HL-60 (cell line): ENCODE measurements at regions not wholly inside any gene's neighbourhood (a gene's known extent, or its start where the extent isn't known, plus 50 kb on each side); places are given as distances from the start of the nearest gene placed in this dataset.
A peak's percentile ranks its signal among the peaks of the same experiment; 100 is the strongest.

Experiments
- DNase-seq, 2 experiments: peaks; one replicate each; pipeline ENCODE4 v3.0.0-alpha.2; 2010 to 2020; ENCODE audit warnings: low read depth in 1 of 2, low spot score in 1 of 2
- H3K27ac ChIP-seq: fragments of 250-450 bp; sonication (Bioruptor Pico); replicated peaks from 2 replicates; pipeline ENCODE4 v1.5.1; 2020; ENCODE audit warnings: mild to moderate bottlenecking, moderate library complexity
- H3K27me3 ChIP-seq: fragments of 250-450 bp; sonication (Bioruptor Pico); 2 replicates; pipeline ENCODE4 v1.5.1; 2021; ENCODE audit warnings: mild to moderate bottlenecking, moderate library complexity; ENCODE audit not compliant: insufficient read depth, poor library complexity, severe bottlenecking
- H3K4me3 ChIP-seq: replicated peaks from 2 replicates; pipeline ENCODE4 v1.5.1; 2011; ENCODE audit warnings: mild to moderate bottlenecking, control low read depth, low read length; ENCODE audit not compliant: insufficient read depth
- GABPA ChIP-seq: IDR thresholded peaks from 2 replicates; pipeline ENCODE4 v1.6.1; 2012; ENCODE audit warnings: low read depth
- POLR2AphosphoS5 ChIP-seq: IDR thresholded peaks from 2 replicates; pipeline ENCODE4 v1.6.1; 2012; ENCODE audit warnings: low read depth
- REST ChIP-seq: IDR thresholded peaks from 2 replicates; pipeline ENCODE4 v1.6.1; 2012; ENCODE audit warnings: low read depth; ENCODE audit not compliant: insufficient replicate concordance
- SPI1 ChIP-seq: IDR thresholded peaks from 2 replicates; pipeline ENCODE4 v1.6.1; 2012; ENCODE audit warnings: low read depth, mild to moderate bottlenecking, borderline replicate concordance
- TF ChIP-seq, protein P1 (sequence below): IDR thresholded peaks from one replicate; pipeline ENCODE4 v1.5.1; 2011; ENCODE audit warnings: low read length, control low read depth, inconsistent platforms; ENCODE audit not compliant: insufficient read depth

- peak overlapping the region; percentile 36 for H3K27ac ChIP-seq
- peak; percentile 17 to 80 for DNase-seq
Measured at GRCh38 chr17:13931800-13932460, 137.4 kb upstream of the COX10 start.

GRCh38 chr17:13933441-13934276, 135.6 kb upstream of the COX10 start:
- Histone ChIP-seq H3K27ac (no peak overlapping the region), H3K4me3 (no peak overlapping the region), H3K27me3 (no peaks in the 10 kb centered on the region)
- TF ChIP-seq SPI1 = no peak
- TF ChIP-seq POLR2AphosphoS5 = no peak
- TF ChIP-seq, protein P1, sequence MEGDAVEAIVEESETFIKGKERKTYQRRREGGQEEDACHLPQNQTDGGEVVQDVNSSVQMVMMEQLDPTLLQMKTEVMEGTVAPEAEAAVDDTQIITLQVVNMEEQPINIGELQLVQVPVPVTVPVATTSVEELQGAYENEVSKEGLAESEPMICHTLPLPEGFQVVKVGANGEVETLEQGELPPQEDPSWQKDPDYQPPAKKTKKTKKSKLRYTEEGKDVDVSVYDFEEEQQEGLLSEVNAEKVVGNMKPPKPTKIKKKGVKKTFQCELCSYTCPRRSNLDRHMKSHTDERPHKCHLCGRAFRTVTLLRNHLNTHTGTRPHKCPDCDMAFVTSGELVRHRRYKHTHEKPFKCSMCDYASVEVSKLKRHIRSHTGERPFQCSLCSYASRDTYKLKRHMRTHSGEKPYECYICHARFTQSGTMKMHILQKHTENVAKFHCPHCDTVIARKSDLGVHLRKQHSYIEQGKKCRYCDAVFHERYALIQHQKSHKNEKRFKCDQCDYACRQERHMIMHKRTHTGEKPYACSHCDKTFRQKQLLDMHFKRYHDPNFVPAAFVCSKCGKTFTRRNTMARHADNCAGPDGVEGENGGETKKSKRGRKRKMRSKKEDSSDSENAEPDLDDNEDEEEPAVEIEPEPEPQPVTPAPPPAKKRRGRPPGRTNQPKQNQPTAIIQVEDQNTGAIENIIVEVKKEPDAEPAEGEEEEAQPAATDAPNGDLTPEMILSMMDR = no peak
- TF ChIP-seq REST = no peak
- TF ChIP-seq GABPA = no peak
- DNase-seq = no peak

More at GRCh38 chr17:13931800-13932460, 137.4 kb upstream of the COX10 start:
- no peak overlapping the region for H3K4me3 ChIP-seq
- H3K27me3 ChIP-seq = no peaks in the 10 kb centered on the region
- no peak for TF ChIP-seq POLR2AphosphoS5
- TF ChIP-seq, protein P1 = no peak
- no peak for TF ChIP-seq GABPA
- peak; percentile 76 for TF ChIP-seq SPI1
- no peak for TF ChIP-seq REST

GRCh38 chr17:13939222-13939621, 130.1 kb upstream of the COX10 start:
- no peak overlapping the region for H3K27ac ChIP-seq

More at GRCh38 chr17:13939222-13939621, 130.1 kb upstream of the COX10 start:
- Histone ChIP-seq H3K27me3 (no peaks in the 10 kb centered on the region), H3K4me3 (no peak overlapping the region)
- no peak for DNase-seq
- TF ChIP-seq, protein P1 = no peak
- TF ChIP-seq GABPA (no peak), POLR2AphosphoS5 (no peak), REST (no peak), SPI1 (no peak)
